ENCODE measurements at regions not wholly inside any gene's neighbourhood (a gene's known extent, or its start where the extent isn't known, plus 50 kb on each side); places are given as distances from the start of the nearest gene placed in this dataset.
"Not testable (repeated sequence)": the region's sequence is repeated elsewhere in the genome, so short reads cannot be mapped to it uniquely, and the experiment has no call there.

- not testable (repeated sequence) for TF ChIP-seq POLR2A, CTCF (IDR thresholded peaks at IDR 0.05)
These were observed 2261.2 kb upstream of the TPTE start for GRCh38 chr21:8260065-8260627.

Data from thyroid gland (tissue), 4 donors.